Forelimb muscle (tissue), 1 donor: ENCODE measurements at regions not wholly inside any gene's neighbourhood (a gene's known extent, or its start where the extent isn't known, plus 50 kb on each side); places are given as distances from the start of the nearest gene placed in this dataset.

Experiments used
- DNase-seq: peaks from one replicate; pipeline ENCODE4 v3.0.0-alpha.2; 2013; ENCODE audit warnings: low read depth

DNA sequence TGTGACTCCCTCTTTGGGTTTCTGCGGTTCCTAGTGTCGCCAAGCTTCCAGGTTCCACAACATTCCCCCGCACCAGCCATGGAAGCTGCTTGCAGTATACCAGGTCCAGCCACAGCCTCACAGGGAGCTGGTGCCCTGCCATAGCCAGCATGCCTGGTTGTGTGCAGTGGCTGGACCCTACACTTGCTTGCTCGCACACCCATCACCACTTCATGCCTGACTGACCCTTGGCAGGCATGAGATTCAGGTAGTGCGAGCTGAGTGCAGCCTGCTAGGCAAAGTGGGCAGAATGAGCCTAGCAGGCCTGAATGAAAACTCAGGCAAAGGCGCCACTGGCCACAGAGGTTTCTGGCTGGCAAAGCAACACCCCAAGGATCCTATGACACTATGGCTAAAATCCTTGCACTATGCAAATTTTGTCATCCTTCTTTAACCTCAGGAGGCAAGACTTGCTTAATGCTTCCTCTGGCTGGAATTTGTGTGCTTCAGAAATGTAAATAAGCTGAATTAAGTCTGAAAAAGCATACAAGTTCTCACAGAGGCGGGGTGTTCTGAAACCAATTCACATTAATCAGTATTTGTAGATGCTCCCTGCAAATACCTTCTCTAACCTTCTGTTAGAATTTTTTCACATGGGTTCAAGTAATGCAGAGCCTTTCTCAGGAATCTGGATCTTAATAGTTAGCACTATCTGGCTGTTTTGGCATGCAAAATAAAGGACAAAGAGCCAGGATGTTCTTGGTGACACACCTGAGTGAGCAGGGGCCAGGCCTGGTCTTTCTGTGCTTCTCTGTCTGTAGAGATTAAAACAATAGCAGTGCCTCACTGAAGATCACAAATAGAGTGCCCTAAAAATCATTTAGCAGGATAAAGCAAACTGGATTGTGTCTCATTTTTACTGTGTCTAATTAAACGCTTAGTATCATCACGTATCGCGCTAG lies 256.9 kb downstream of the GPATCH2 start:
- DNase-seq = no peak

DNA sequence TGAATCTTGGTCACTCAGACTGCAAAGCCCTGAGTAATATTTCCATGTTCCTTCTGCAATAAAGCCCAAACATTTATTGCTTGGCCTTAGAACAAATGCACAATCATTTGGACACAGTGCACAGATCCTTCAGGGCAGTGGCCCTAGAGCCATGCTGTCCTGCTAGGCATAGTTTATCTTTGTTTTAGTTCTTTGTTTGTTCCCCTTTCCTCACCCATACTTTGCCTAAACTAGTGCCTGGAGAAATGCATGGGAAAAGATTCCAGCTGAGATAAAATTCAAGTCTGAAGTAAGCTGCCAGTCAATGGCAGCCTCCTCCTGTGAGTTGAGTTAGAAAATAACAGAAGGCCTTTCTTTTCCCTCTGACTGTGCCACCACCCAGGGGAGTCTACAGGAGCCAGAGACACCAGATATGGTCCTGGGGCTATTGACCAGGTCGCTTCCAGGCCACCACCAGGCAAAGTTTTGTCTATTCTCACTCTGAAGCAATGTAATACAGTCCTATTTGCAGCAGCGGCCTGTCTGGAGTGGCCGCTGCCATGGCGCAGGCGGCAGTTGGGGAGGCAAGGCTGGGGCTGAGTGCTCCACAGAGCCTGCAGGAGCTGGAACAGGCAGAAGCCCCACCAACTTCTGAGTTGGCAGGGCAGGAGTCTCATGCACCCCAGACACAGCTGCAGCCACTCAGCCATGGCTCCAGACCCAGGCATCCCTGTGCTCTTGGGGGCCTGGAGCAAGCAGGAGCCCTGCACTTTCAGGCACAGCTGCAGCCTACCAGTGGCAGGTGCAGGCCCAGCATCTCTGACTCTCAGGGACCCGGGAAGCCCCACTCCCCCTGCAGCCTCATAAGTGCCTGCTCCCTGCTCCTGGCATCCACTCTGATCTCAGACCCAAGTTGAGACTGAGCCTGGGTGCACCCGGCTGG lies 258.6 kb downstream of the GPATCH2 start:
- DNase-seq = no peak

DNA sequence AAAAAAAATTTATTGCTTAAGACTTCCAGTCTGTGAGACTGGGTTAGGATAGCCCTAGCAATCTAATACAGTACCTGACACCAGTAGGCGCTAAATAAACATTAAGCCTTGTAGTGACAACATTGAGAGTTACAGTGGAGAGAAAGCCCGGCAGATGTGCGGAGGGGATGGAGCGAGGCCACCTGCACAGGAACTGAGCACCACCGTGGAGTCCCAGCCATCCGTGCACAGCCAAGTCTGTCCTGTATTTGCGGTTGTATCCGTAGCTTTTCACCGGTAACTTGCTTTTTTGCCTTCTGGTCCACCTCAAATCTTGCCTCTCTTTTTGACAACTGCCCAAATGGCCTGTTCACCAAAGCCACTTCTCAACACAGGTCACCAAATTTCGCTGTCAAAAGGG lies 260.1 kb downstream of the GPATCH2 start:
- DNase-seq = no peak

DNA sequence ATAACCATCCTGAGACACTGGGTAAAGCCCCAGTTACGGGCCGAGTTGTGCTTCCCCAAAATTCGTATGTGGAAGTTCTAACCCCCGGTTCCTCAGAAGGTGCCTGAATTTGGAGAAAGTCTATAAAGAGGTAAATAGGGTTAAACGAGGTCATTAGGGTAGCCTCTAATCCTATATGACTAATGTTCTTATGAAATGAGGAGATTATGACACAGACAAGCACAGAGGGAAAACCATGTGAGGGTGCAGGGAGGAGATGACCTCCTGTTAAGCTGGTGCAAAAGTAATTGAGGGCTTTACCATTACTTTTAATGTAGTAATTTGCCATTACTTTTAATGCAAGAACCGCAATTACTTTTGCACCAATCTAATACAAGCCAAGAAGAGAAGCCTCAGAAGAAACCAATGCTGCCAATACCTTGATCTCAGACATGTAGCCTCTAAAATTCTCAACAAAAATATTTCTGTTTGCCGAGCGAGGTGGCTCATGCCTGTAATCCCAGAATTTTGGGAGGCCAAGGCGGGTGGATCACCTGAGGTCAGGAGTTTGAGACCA lies 260.8 kb downstream of the GPATCH2 start:
- DNase-seq = no peak

DNA sequence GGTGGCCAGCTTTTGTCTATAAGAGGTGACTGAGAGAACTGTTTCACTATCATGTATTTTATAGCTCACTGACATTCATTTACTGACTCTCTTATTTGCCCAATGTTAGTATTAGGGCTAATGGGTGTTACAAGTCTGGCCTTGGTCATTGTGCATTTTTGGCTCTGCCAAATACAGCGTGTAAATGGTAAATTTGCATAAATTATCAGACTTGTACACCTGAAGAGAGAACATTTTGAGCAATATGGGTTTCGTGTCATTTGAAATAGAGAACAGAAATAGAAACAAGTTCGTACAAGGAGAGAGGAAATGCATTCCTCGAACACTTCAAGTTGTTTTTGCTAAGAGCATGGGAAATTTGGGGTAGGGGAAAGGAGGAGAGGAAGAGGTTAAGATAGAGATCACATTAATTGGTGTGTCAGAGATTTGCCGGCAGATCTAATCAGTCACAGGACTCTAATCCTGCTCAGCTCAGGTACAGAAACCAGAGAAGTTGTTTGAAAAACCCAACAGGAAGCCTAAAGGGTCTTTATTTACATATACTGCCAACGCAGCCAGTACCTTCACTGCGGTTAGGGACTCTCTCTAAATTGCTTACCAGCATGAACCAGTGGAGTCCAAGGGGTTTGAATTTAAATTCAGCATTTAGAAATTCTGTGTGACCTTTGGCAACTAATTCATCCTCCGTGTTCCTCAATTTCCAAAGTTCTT lies 261.5 kb downstream of the GPATCH2 start:
- DNase-seq = no peak

DNA sequence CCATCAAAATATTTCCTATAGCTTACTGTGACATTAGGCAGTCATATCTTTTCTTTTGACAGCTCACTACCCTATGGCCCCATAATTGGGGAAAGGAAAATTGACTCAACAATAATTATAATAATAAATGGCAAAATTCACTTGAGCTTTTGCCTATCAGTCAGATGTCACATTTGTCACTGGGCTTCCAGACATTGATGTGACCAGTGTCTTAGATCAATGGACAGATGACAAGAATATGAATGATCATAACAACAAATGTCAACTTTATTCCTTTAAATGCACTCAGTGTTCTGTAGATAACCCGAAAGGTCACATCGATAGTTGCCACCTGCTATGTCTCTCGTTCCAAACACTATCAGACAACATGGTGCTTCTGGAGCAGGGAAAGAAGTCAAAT lies 266.7 kb downstream of the GPATCH2 start:
- no peak for DNase-seq

DNA sequence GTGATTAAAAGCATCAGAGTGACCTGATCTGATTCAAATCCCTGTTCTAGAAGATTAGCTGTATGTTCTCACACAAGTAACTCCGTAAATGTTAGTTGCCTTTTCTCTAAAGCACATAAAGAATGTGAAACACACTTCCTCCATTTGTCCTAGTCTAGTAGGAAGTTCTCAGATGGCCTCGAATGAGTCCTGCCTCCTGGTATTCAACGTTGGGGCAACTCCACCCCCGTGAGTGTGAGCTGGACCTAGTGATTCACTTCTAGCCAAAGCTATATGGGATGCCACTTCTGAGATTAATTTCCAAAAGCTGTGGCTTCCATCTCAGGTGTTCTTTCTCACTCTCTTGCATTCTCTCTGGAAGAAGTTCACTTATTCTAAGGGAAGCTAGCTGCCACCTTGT lies 267.6 kb downstream of the GPATCH2 start:
- DNase-seq = no peak

DNA sequence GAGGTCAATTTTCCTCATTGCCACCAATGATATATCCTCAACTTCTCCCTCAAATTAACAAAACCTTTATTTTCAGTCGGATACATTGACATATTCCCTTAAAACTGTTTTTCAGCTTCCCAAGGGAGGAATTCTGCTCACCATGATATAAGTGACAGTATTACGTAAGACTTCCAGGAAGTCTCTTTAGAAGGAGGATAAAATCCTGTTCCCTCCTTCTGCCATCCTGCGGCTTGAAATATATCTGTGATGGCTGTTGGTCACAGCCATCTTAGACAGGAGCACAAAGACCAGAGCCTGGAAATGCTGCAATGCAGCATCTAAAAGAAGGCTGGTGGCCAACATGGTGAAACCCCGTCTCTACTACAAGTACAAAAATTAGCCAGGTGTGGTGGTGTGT lies 270.4 kb downstream of the GPATCH2 start:
- DNase-seq = no peak

DNA sequence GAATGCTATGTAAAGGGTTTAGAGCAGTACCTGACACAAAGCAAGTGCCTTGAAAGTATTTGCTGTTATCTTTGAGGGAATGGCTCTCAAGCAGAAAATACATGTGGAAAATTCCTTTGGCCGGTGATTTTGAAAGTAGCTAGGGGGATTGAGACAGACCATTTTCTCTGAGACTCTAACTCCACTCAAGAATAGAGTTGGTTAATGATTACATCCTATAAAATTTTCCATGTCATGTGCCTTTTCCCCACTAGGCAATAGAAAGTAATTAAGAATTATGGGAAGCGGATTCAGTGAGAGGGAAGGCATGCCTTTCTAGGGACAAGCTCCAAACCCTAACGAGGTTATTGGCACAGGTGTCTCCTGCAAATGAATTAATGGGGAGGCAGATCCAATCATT lies 276.0 kb downstream of the GPATCH2 start:
- DNase-seq = no peak

DNA sequence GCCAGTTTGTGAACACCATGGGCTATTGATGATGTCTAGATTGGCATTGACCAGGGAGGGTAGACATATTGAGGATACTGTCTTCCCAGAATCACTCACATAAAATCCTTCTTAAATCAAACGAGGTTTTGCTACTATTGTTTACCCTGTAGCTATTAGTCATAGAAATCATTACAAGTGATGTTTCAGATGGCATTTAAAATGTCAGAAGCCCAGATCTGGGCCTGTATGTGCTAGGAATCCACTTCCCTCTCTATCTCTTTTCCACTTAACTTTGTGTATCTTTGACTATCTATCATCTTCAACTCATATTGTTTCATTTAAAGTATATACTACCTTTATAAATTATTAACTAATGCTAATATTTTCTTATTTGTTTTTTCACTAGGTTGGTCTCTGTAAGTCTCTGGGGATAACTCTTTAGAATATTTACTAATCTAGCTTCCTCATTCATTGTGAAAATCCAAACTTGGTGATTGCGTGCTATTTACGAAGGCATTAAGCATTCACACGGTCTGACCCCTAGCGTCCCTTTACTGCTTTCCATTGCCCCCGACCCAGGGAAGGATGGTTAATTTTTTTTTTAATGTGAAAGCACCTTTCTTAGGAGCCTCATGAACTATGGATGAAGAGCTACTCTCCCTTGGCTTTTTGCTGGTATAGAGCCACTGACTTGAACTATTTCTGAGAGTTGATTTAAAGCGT lies 281.8 kb downstream of the GPATCH2 start:
- DNase-seq = no peak

DNA sequence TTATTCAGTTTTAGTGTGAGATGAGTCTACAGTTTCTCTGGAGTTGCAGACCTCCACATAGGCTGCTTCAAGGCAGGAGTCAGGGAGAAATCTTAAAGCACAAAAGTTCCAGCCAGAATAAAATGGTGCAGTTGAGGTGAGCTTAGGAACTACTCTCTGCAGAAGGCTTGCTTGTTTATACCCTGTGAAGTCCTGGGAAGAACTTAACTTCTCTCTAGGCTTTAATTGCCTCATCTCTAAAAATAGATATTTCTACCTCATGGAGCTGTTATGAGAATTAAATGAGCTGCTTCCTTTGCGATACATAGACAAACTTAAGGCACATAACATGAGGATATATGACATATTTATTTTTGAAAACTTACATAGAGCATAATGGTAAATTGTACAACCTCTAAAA lies 286.2 kb downstream of the GPATCH2 start:
- DNase-seq = no peak

DNA sequence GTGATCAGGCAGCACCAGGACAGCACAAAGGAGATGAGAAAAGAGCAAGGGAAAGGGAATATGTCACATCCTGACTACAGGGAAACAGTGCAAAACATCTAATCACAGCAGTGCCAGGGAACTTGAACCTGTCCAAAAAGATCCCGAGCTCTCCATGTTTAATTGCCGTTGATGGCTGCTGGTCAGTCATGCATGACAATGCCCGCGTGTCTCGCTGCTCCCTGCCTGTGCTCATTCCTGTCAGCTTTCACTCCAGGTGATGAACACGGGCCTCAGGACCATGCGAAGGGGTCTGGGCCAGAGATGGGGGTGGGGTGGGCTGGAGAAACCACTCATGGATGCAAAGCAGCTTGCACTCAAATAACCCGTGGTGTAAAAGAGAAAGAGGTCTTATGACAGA lies 287.0 kb downstream of the GPATCH2 start:
- DNase-seq = no peak

DNA sequence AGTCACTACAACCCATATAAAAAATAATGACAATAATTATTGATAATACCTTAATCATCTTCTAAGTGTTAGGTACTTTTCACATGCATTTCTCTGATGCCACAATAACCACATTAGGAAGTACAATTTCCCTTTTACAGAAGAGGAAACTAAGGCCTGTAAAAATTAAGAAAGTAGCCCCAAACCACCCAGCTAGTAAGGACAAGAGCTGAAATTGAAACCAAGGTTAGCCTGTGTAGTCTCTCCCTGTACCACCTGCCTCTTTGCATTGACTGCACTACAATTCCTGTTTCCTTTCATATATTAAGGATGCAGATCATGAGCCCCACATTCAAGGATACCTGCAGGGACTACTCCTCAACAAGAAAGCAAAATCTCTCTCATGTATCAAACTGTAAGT lies 288.8 kb downstream of the GPATCH2 start:
- DNase-seq = no peak

DNA sequence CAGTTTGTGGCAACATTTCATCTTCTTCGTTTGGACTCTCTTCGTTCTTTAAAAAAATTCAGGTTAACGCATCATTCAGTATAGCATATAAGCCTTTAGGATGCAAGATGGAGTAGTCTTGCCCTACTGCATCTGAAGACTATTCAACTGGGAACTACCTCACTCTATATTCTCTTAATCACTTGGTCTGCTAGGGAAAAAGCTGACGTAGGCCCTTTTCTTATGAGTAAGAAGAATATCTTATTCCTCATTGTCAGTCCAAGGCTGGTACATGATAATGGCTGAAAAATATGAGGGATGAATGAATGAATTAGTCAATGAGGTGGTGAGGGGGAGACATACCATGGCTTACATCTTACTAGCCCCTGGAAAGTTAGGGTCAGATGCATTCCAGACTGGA lies 294.2 kb downstream of the GPATCH2 start:
- no peak for DNase-seq

DNA sequence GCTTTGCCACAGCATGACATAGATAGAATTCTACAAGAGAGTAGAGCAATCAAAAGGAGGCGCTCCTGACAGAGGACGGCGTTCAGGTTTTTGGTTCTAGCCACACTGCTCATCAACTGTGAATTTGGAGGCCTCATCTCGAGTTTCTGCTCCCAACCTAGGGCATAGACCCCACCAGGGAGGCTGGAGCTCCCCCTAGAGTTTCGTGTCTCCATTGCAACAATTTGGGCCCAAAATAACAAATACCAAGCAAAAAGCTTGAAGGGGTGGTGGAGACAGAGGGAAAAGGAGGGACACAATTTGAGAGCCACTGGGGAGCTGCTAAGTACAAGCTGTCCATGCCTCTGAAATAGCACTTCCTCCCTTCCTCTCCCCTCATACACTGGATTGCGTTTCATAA lies 297.0 kb downstream of the GPATCH2 start:
- DNase-seq = no peak

DNA sequence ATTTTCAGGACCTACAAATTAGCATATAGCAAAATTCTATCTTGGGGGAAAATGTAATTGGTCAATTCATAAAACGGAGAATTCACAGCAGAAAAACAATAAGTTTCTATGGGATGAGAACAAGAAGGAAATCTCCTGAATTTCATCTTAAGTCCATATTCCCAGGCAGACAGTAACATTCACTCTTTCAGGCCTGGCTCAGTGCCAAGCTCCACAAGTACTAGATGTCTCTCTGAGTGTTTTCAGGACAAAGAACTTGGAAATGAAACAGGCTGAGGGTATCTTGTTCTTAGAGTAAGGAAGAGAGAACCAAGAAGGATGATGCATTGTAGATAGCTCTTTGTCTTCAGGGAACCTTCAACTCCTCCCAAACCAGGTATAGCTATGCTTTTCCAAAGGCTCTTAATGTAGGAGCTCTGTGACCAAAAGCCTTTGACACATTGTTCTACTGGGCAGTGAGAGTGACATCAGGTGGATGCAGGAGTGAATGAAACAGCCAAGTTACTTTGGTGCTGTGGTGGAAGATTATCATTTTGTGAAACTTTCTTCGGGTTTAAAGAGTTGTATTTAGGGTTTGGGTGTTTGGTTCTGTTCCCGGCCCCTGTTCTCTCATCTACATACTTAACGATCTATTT lies 298.3 kb downstream of the GPATCH2 start:
- no peak for DNase-seq

DNA sequence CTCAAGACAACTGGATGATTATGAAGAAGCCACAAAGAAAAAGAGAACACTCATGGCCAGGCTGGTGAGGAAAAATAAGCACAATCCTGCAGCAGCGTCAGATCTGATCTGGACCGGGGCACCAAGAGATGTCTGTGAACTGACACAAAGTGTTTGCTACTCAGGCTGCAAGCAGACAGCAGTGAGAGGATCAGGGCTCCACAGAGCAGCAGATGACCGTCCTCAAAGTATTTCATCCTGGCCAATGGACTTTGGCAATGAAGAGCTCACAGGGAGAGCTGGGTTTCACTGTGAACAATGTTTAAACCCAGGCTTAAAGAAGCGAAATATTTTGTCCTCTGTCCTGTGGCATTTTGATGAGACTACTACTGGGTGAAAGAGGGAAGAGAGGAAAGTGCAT lies 299.2 kb downstream of the GPATCH2 start:
- DNase-seq = no peak

DNA sequence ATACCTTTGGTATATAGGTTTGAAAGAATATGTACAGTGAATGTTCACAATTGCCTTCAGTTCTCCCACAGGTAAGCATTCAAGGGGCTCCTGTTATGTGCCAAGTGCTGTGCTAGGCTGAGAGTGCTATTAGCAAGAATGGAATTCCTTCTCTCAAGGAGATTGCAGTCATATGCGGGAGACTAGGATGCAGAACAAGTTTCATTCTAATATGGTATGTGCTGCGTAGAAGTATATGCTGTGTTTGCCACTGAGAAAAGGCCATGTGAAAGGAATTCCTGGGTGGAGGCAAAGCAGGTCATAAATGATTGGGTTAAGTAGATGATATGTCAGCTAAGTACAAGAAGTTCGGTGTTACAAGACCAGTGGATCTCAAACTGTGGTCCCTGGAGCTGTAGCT lies 303.0 kb downstream of the GPATCH2 start:
- no peak for DNase-seq

DNA sequence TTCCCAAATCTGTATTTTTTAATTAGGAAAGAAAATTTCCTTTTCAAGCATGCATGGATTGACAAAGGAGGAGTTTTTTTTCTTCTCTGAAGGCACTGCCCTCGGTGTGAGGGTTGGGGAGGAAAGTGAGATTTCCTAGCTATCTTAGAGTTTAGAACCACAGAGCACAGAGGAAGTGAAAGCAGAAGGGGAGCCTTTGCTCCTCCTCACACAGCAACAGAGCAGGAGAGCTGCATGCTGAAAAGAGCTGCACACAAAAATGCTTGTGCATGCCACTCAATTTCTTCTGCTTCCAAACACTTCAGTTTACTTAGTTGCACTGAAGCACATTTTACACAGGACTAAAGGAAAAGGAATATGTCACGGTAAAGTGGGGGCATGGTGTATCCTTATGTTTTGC lies 308.1 kb downstream of the GPATCH2 start:
- no peak for DNase-seq

DNA sequence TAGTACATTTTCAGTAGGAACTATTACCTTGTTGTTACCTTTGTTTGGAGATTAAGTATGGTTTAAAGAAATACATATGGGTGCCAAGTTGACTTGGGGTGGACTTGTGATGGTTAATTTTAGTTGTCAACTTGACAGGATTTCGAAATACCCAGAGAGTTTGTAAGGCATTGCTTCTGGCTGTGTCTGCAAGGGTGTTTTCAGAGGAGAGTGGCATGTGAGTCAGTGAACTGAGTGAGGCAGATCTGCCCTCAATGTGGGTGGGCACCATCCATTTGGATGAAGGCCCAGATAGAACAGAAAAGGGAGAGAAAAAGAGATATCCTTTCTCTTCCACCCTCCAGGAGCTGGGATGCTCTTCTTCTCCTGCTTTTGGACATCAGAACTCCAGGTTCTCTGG lies 315.5 kb downstream of the GPATCH2 start:
- no peak for DNase-seq

DNA sequence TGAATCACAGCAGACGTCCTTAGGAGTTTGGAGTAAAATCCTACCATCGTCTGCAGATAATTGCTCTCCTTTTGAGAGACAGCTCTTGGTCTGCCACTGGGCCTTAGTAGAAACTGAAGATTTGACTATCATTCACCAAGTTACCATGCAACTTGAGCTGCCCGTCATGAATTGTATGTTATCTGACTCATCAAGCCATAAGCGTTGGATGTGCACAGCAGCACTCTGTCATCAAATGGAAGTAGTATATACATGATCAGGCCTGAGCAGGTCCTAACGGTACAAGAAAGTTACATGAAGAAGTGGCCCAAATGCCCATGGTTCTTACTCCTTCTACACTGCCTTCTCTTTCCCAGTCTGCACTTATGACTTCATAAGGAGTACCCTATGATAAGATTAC lies 317.8 kb downstream of the GPATCH2 start:
- DNase-seq = no peak
